Brain microvascular endothelial cell (primary cell): ENCODE measurements at regions not wholly inside any gene's neighbourhood (a gene's known extent, or its start where the extent isn't known, plus 50 kb on each side); places are given as distances from the start of the nearest gene placed in this dataset.

Experiments used
- DNase-seq: peaks from one replicate; pipeline ENCODE4 v3.0.0-alpha.2; 2020
- H3K27ac ChIP-seq: fragments of 250-450 bp; sonication (Bioruptor Pico); 2 replicates; pipeline ENCODE4 v1.5.1; 2020; ENCODE audit warnings: mild to moderate bottlenecking, moderate library complexity
- H3K27me3 ChIP-seq: fragments of 250-450 bp; sonication (Bioruptor Pico); replicated peaks from 2 replicates; pipeline ENCODE4 v1.5.1; 2020; ENCODE audit warnings: mild to moderate bottlenecking
- H3K36me3 ChIP-seq: fragments of 250-450 bp; sonication (Bioruptor Pico); replicated peaks from 2 replicates; pipeline ENCODE4 v1.5.1; 2020; ENCODE audit warnings: mild to moderate bottlenecking
- H3K4me3 ChIP-seq: 2 replicates; pipeline ENCODE4 v1.5.1; 2011; ENCODE audit warnings: low read depth, mild to moderate bottlenecking, control low read depth, low read length, moderate library complexity
- in situ Hi-C: cut with HindIII; loops from 2 replicates; pipeline ENCODE4 v1.10.0; 2017; ENCODE audit warnings: low sequenced_read_pairs, low pct_ligation_motif_present
- TF ChIP-seq, protein P1 (sequence below): IDR thresholded peaks from 2 replicates; pipeline ENCODE4 v1.5.1; 2011; ENCODE audit warnings: low read depth, mild to moderate bottlenecking, moderate library complexity, low read length, control low read depth, inconsistent platforms; ENCODE audit errors: missing control alignments

GRCh38 chr3:72432246-72432645 is 416.0 kb downstream of the SHQ1 start:
- in situ Hi-C loops: no loop called here
- TF ChIP-seq, protein P1, sequence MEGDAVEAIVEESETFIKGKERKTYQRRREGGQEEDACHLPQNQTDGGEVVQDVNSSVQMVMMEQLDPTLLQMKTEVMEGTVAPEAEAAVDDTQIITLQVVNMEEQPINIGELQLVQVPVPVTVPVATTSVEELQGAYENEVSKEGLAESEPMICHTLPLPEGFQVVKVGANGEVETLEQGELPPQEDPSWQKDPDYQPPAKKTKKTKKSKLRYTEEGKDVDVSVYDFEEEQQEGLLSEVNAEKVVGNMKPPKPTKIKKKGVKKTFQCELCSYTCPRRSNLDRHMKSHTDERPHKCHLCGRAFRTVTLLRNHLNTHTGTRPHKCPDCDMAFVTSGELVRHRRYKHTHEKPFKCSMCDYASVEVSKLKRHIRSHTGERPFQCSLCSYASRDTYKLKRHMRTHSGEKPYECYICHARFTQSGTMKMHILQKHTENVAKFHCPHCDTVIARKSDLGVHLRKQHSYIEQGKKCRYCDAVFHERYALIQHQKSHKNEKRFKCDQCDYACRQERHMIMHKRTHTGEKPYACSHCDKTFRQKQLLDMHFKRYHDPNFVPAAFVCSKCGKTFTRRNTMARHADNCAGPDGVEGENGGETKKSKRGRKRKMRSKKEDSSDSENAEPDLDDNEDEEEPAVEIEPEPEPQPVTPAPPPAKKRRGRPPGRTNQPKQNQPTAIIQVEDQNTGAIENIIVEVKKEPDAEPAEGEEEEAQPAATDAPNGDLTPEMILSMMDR: no peak
- Histone ChIP-seq H3K27me3 (no peaks in the 10 kb centered on the region), H3K27ac (no peak overlapping the region), H3K4me3 (no peak overlapping the region), H3K36me3 (no peaks in the 10 kb centered on the region)
- no peak for DNase-seq

DNA sequence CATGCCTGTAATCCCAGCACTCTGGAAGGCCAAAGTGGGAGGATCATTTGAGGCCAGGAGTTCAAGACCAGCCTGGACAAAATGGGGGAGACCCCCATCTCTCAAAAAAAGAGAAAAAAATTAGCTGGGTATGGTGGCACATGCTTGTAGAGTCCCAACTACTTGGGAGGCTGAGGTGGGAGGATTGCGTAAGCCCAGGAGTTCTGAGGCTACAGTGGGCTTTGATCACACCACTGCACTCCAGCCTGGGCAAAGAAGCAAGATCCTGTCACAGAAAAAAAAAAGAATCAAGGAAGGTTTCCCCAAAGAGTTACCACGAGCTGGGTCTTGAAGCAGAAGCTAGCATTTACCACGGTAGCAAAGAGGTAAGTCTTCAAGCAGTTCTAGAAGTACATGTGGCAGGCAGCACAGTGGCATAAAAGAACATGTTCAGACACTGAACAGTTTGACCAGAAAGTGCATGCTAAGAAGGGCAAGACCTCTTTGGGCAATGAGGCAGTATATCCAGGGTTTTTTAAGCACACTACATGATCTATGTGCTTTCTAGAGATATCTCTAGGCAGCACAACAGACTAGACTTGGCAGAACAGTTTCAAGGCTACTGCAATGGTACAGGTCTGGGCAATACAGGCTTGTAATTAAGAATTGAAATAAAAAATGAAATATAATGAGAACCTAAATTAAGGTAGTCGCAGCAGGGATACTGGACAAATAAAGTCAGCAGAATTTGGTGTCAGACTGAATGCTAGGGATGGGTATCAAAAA is 418.5 kb downstream of the SHQ1 start:
- in situ Hi-C loops: no loop called here
- TF ChIP-seq, protein P1: no peak
- no peaks in the 10 kb centered on the region for H3K27me3 ChIP-seq
- H3K4me3 ChIP-seq: no peak overlapping the region
- no peaks in the 10 kb centered on the region for H3K36me3 ChIP-seq
- no peak for DNase-seq
- H3K27ac ChIP-seq: no peak overlapping the region

DNA sequence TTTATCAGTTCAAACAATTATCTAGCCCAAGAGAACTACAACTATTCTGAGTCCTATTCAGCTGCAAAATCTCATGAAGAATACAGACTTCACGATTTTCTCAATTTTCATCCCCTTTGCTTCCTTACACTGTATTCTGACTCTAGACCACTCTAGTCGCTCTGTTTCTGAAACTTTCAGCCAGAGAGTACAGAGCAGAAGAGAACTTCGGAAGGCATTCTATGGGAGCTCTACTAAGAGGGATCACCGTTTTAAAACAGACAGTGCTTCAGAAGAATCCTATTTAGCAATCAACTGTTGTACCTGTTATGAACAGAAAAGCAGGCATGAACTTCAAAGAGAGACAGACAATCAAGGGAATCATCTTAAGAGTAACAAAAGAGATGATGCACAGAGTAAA is 419.4 kb downstream of the SHQ1 start:
- no peaks in the 10 kb centered on the region for H3K27me3 ChIP-seq

GRCh38 chr3:72427624-72428023 is 420.6 kb downstream of the SHQ1 start:
- H3K27me3 ChIP-seq: no peaks in the 10 kb centered on the region
- no peaks in the 10 kb centered on the region for H3K36me3 ChIP-seq
- H3K27ac ChIP-seq: no peak overlapping the region
- in situ Hi-C loops: no loop called here
- no peak for DNase-seq
- TF ChIP-seq, protein P1: no peak
- no peak overlapping the region for H3K4me3 ChIP-seq

More for the DNA sequence above, 419.4 kb downstream of the SHQ1 start:
- Histone ChIP-seq H3K27ac (no peak overlapping the region), H3K36me3 (no peaks in the 10 kb centered on the region), H3K4me3 (no peak overlapping the region)
- TF ChIP-seq, protein P1: no peak
- in situ Hi-C loops: no loop called here
- DNase-seq: no peak

DNA sequence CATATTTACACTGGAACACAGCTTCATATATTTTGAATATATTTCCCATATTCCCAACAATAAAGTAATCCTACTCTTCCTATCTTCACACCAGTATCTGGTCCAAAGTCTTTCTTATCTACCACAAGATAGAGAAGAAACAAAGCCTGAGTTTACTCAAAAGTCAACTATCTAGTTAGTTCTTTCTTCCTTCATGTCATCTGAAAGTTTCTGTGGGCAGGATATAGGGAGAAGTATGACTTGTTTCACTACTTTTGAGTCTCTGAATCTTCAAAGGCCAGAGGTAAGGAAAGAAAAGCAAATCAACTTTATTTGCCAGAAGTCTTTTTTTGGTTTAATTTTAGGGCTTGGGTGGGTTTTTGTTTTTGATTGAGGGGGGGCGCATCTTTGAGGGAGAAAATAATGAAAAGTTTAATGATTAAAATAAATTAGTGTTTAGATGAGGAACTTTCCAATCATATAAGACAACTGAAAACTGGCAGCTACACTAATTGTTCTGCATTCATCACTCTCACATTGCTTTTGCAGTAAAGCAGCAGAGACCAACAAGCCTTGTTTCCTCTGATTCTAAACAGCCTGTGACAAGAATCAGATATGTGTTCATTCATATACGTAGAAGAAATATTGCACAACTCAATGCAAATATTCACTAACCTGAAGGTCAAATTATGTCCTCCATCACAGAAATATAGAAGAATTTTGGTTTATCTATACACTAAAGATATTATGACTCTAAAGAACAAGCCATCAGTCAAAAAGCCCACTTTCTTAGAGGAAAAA is 421.4 kb downstream of the SHQ1 start:
- in situ Hi-C loops: no loop called here

More for the DNA sequence above, 421.4 kb downstream of the SHQ1 start:
- no peak for DNase-seq
- Histone ChIP-seq H3K4me3 (no peak overlapping the region), H3K27me3 (no peaks in the 10 kb centered on the region), H3K27ac (no peak overlapping the region), H3K36me3 (no peaks in the 10 kb centered on the region)
- TF ChIP-seq, protein P1: no peak
